ENCODE measurements at regions not wholly inside any gene's neighbourhood (a gene's known extent, or its start where the extent isn't known, plus 50 kb on each side); places are given as distances from the start of the nearest gene placed in this dataset.
"Not testable (repeated sequence)": the region's sequence is repeated elsewhere in the genome, so short reads cannot be mapped to it uniquely, and the experiment has no call there.

- TF ChIP-seq EZH2 (IDR thresholded peaks at IDR 0.05; ENCODE audit: borderline replicate concordance); CTCF (IDR thresholded peaks at IDR 0.05; ENCODE audit: poor library complexity); EZH2phosphoT487 (IDR thresholded peaks at IDR 0.05; ENCODE audit: low read depth, severe bottlenecking, unreplicated experiment): not testable (repeated sequence)
These were observed 95.8 kb downstream of the TRIM69 start for GRCh38 chr15:44832133-44832532.
